WI38 (cell line): ENCODE measurements at regions not wholly inside any gene's neighbourhood (a gene's known extent, or its start where the extent isn't known, plus 50 kb on each side); places are given as distances from the start of the nearest gene placed in this dataset.

Experiments
- H3K4me3 ChIP-seq: 2 replicates; pipeline ENCODE4 v1.5.1; 2011; ENCODE audit warnings: low read depth, mild to moderate bottlenecking, control low read depth, low read length
- TF ChIP-seq, protein P1 (sequence below): IDR thresholded peaks from 2 replicates; pipeline ENCODE4 v1.5.1; 2012; ENCODE audit warnings: low read depth, mild to moderate bottlenecking, control low read depth, low read length

DNA sequence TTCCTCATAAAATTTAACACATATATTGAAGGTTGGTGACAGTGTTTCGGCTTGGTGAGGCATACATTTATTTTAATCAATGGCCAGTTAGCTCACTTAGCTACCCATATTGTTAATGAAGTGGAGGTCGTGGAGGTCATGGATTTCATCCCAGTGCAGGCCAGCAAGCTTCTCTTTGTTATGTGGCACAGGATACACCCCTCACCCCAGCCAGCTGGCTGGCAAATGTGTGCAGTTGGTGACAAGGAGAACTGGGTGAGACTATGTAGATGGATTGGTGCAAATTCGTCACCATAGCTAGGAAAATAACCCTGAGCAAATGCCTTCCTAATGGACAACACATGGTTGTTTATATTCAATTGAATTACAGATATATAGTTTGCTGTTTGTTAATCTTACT lies 50.5 kb upstream of the FOXP2 start:
- TF ChIP-seq, protein P1, sequence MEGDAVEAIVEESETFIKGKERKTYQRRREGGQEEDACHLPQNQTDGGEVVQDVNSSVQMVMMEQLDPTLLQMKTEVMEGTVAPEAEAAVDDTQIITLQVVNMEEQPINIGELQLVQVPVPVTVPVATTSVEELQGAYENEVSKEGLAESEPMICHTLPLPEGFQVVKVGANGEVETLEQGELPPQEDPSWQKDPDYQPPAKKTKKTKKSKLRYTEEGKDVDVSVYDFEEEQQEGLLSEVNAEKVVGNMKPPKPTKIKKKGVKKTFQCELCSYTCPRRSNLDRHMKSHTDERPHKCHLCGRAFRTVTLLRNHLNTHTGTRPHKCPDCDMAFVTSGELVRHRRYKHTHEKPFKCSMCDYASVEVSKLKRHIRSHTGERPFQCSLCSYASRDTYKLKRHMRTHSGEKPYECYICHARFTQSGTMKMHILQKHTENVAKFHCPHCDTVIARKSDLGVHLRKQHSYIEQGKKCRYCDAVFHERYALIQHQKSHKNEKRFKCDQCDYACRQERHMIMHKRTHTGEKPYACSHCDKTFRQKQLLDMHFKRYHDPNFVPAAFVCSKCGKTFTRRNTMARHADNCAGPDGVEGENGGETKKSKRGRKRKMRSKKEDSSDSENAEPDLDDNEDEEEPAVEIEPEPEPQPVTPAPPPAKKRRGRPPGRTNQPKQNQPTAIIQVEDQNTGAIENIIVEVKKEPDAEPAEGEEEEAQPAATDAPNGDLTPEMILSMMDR: no peak
- H3K4me3 ChIP-seq: no peak overlapping the region

DNA sequence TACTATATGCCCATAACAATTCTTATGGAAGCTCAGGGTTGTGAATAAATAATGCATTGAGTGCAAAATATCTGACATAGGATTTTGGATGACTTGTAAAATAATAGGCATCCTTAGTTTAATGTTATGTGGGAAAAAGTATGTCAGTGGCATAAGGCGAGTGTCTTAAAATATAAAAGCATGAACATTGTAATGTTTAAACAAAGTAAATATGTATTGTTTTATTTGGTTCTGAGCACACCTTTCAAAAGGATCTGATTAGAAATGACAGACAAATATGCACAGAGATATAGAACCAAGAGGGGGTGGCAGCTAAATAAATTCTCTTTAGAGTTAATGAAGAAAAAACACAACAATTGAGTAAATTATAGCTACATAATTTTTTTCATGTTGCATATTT lies 51.3 kb upstream of the FOXP2 start:
- TF ChIP-seq, protein P1: no peak
- no peak overlapping the region for H3K4me3 ChIP-seq

DNA sequence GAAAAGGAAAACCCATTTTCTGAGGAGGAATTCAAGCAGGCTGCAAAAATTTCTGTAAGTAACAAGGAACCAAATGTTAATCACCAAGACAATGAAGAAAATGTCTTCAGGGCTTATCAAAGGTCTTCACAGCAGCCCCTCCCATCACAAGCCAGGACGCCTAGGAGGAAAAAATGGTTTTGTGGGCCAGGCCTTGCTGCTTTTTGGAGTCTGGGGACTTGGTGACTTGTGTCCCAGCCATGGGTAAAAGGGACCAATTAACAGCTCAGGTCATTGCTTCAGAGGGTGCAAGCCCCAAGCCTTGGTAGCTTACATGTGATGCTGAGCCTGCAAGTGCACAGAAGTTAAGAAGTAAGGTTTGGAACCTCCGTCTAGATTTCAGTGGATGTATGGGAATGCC lies 55.7 kb upstream of the FOXP2 start:
- no peak overlapping the region for H3K4me3 ChIP-seq
- TF ChIP-seq, protein P1: no peak

DNA sequence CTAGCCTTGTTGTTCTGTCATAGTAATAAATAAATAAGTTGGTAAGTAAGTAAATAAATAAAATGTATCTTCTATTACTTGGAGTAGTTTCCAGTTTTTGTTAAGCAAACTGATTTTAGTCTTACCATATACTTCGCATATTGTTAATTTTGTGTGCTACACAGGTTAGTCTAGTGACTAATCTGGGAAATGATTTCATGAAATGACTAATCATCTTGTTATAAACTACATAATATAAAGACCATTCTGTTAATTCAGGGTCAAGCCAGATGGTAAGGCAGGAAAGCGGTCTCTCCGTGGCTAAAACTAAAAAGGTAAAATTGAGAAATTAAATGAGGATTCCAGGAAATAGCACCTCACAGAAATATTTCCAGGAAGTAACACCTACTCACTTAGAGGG lies 58.5 kb upstream of the FOXP2 start:
- H3K4me3 ChIP-seq: no peak overlapping the region
- TF ChIP-seq, protein P1: no peak

DNA sequence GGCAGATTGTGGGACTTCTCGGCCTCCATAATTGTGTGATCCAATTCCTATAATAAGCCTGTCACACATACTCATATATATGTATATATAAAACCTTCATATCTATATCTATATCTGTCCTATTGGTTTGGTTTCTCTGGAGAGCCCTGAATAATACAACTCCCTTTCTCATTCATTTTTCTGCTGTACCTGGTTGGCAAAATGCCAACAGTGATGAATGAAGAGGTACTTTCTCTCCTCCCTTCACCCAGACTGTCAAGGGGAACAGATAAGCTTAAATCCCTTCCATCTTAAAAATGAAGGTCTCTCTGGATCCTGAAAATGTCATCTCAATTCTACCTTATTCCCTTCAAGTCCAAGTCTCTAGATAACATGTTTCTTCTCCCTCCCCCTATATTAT lies 60.3 kb upstream of the FOXP2 start:
- H3K4me3 ChIP-seq: no peak overlapping the region
- TF ChIP-seq, protein P1: no peak

DNA sequence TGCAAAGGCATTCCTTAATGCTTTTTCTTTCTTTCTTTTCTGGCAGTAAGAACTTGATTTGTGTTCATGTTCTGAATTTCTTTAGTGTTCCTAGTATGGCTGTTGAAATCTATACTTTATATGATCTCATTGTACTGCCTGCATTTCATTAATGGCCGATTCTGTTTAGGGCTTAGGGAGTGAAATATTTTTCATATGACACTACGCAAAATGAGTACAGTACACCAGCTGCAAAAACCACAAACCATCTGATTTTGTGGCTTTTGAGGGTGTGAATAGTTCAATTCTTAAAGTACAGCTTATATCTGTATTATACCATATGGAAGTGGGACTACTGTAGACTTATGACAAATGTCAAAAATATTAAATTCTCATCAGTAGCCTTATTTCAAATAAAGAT lies 69.1 kb upstream of the FOXP2 start:
- TF ChIP-seq, protein P1: no peak
- no peak overlapping the region for H3K4me3 ChIP-seq

DNA sequence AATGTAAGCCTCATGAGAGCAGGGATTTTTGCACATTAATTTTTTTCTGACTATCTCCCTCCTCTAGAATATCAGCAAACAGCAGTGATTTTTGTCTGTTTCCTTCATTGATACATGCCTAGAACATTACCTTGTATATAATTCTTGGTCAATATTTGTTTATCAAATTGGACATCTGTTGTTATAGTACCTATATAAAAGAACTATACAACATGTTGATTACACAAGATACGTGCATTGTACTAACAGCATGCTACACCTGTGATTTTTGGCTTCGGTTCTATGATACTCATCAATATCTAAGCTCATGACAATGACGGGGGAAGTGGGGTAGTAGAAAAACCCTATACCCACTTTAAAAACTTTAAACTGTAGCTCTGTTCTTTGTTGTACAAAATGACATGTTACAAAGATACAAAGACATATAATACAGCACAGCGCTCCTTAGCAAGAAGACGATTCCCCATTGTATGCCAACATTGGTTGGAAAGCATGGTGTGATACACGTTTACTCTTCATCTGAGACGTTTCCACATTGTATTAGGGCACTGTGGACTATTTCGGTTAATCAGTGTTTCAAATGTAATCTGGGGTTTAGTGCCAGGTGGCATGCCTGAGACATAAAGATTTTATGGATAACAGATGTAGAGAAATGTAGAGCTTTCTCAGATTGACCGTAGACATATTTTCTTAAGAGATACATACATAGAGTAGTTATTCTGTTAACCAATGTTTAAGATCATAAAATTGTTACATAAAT lies 70.5 kb upstream of the FOXP2 start:
- no peak overlapping the region for H3K4me3 ChIP-seq
- TF ChIP-seq, protein P1: no peak
